ENCODE measurements at regions not wholly inside any gene's neighbourhood (a gene's known extent, or its start where the extent isn't known, plus 50 kb on each side); places are given as distances from the start of the nearest gene placed in this dataset.

DNA sequence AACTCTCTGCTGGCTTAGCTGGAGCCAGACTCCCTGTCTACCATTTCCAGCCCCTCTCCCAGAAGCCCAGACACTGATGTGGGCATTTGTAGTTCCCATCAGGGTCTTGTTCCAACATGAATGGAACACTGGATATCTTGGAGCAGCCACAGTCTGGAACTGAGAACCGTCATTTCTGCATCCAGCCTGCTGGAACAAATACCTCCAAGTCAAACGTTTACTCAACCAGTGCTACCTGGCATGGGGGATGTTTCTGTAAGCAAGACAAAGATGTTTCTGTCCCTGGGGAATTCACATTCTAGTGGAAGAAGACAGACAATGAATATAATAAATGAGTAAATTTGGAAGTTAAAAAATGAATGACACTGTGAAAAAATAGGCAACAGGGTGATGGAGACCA, 70.8 kb upstream of the ZNF438 start:
- Mint-ChIP-seq H3K36me3 (ENCODE audit: low read depth) (no peaks in the 10 kb centered on the region), H3K9me3 (no peaks in the 10 kb centered on the region), H3K27me3 (no peaks in the 10 kb centered on the region), H3K4me3 (no peak overlapping the region), H3K27ac (no peak overlapping the region), H3K4me1 (ENCODE audit: low read depth) (peaks cover 9% of the 10 kb centered on the region)
- Histone ChIP-seq H3K27me3 (ENCODE audit: control insufficient read depth in 1 of 2, insufficient read depth in 2 of 2, low read length in 2 of 2) (no peaks in the 10 kb centered on the region), H3K4me3 (ENCODE audit: low read length) (no peak overlapping the region), H3K4me1 (ENCODE audit: insufficient read depth, low read length) (peaks cover 6% of the 10 kb centered on the region), H3K27ac (ENCODE audit: low read depth in 1 of 2, low read length in 2 of 2) (no peak overlapping the region), H3K9me3 (ENCODE audit: control insufficient read depth in 1 of 2, insufficient read depth in 1 of 2, low read length in 2 of 2) (no peaks in the 10 kb centered on the region), H3K36me3 (ENCODE audit: insufficient read depth, low read length) (no peaks in the 10 kb centered on the region)
- POLR2A ChIA-PET: no interaction called here
- CTCF ChIA-PET: no interaction called here
- DNase-seq: no peak
- no peak for ATAC-seq (ENCODE audit: poor library complexity)
- intact Hi-C loops (cut with DNase I, micrococcal nuclease): no loop called here
- TF ChIP-seq, protein P1, sequence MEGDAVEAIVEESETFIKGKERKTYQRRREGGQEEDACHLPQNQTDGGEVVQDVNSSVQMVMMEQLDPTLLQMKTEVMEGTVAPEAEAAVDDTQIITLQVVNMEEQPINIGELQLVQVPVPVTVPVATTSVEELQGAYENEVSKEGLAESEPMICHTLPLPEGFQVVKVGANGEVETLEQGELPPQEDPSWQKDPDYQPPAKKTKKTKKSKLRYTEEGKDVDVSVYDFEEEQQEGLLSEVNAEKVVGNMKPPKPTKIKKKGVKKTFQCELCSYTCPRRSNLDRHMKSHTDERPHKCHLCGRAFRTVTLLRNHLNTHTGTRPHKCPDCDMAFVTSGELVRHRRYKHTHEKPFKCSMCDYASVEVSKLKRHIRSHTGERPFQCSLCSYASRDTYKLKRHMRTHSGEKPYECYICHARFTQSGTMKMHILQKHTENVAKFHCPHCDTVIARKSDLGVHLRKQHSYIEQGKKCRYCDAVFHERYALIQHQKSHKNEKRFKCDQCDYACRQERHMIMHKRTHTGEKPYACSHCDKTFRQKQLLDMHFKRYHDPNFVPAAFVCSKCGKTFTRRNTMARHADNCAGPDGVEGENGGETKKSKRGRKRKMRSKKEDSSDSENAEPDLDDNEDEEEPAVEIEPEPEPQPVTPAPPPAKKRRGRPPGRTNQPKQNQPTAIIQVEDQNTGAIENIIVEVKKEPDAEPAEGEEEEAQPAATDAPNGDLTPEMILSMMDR (IDR thresholded peaks at IDR 0.05): no peak

DNA sequence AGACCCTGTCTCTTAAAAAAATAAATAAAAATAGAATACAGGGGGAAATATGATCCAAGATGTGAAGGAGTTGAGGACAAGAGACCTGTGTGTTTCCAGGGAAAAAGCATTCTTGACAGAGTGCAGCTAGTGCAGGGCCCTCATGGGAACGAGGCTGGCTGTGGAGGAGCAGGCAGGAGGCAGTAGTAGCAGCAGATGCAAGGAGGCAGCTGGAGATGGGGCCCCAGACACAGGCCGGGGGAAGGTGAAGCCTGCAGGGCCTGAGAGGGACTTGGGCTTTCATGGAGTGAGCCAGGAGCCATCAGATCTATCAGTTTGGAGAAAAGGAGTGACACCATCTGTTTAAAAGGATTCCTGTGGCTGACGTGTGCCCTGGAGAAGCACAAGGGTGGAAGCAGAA, 71.4 kb upstream of the ZNF438 start:
- TF ChIP-seq, protein P1 (IDR thresholded peaks at IDR 0.05): no peak
- Mint-ChIP-seq H3K36me3 (ENCODE audit: low read depth) (no peaks in the 10 kb centered on the region), H3K9me3 (no peaks in the 10 kb centered on the region), H3K27ac (no peak overlapping the region), H3K4me3 (no peak overlapping the region), H3K27me3 (no peaks in the 10 kb centered on the region), H3K4me1 (ENCODE audit: low read depth) (peaks cover 9% of the 10 kb centered on the region)
- POLR2A ChIA-PET: no interaction called here
- intact Hi-C loops (cut with DNase I, micrococcal nuclease): no loop called here
- ATAC-seq (ENCODE audit: poor library complexity) (no peak), DNase-seq (no peak)
- Histone ChIP-seq H3K36me3 (ENCODE audit: insufficient read depth, low read length) (no peaks in the 10 kb centered on the region), H3K4me3 (ENCODE audit: low read length) (no peak overlapping the region), H3K9me3 (ENCODE audit: control insufficient read depth in 1 of 2, insufficient read depth in 1 of 2, low read length in 2 of 2) (no peaks in the 10 kb centered on the region), H3K27me3 (ENCODE audit: control insufficient read depth in 1 of 2, insufficient read depth in 2 of 2, low read length in 2 of 2) (no peaks in the 10 kb centered on the region), H3K4me1 (ENCODE audit: insufficient read depth, low read length) (peaks cover 6% of the 10 kb centered on the region), H3K27ac (ENCODE audit: low read depth in 1 of 2, low read length in 2 of 2) (no peak overlapping the region)
- CTCF ChIA-PET: no interaction called here

GRCh38 chr10:31112961-31113360, 81.3 kb upstream of the ZNF438 start:
- TF ChIP-seq, protein P1 (IDR thresholded peaks at IDR 0.05): no peak
- H3K36me3 Mint-ChIP-seq (ENCODE audit: low read depth): no peaks in the 10 kb centered on the region
- POLR2A ChIA-PET: no interaction called here
- H3K27me3 ChIP-seq (ENCODE audit: control insufficient read depth in 1 of 2, insufficient read depth in 2 of 2, low read length in 2 of 2): no peaks in the 10 kb centered on the region
- CTCF ChIA-PET: no interaction called here
- H3K27me3 Mint-ChIP-seq: no peaks in the 10 kb centered on the region
- H3K9me3 ChIP-seq (ENCODE audit: control insufficient read depth in 1 of 2, insufficient read depth in 1 of 2, low read length in 2 of 2): no peaks in the 10 kb centered on the region
- H3K4me1 ChIP-seq (ENCODE audit: insufficient read depth, low read length): no peaks in the 10 kb centered on the region
- no peak for DNase-seq
- H3K27ac ChIP-seq (ENCODE audit: low read depth in 1 of 2, low read length in 2 of 2): no peak overlapping the region
- no peak overlapping the region for H3K27ac Mint-ChIP-seq
- H3K4me3 ChIP-seq (ENCODE audit: low read length): no peak overlapping the region
- H3K9me3 Mint-ChIP-seq: peaks cover 2% of the 10 kb centered on the region
- intact Hi-C loops (cut with DNase I, micrococcal nuclease): no loop called here
- no peak overlapping the region for H3K4me3 Mint-ChIP-seq
- no peaks in the 10 kb centered on the region for H3K36me3 ChIP-seq (ENCODE audit: insufficient read depth, low read length)
- no peak for ATAC-seq (ENCODE audit: poor library complexity)
- no peaks in the 10 kb centered on the region for H3K4me1 Mint-ChIP-seq (ENCODE audit: low read depth)
